Activated CD8-positive, alpha-beta memory T cell treated with anti-CD3 and anti-CD28 coated beads, Interleukin-2, amount 10 ng/mL, durations not matched to agents 7 days and 5 days (primary cell): ENCODE measurements at regions not wholly inside any gene's neighbourhood (a gene's known extent, or its start where the extent isn't known, plus 50 kb on each side); places are given as distances from the start of the nearest gene placed in this dataset.
"Not testable (repeated sequence)": the region's sequence is repeated elsewhere in the genome, so short reads cannot be mapped to it uniquely, and the experiment has no call there.

ENCODE experiments used
- ATAC-seq: fragments of 150-1000 bp; cut with Tn5 transposase; one replicate; pipeline ENCODE4 v1.10.0; 2021; ENCODE audit warnings: moderate library complexity
- CTCF ChIA-PET: fragments of 350-600 bp; sonication (Branson Sonifier 250); formaldehyde crosslinking; loops from one replicate; lab custom pipeline; 2021; ENCODE audit warnings: antibody characterized with exemption; lab: Charles Lee
- DNase-seq: peaks from one replicate; pipeline ENCODE4 v3.0.0-alpha.2; 2020
- H3K27ac Mint-ChIP-seq: one replicate; pipeline ENCODE4 v1.8.0; 2021; ENCODE audit warnings: mild to moderate bottlenecking, mixed read lengths
- H3K27me3 Mint-ChIP-seq: one replicate; pipeline ENCODE4 v1.8.0; 2021; ENCODE audit warnings: mixed read lengths
- H3K36me3 Mint-ChIP-seq: one replicate; pipeline ENCODE4 v1.8.0; 2021; ENCODE audit warnings: mild to moderate bottlenecking, mixed read lengths
- H3K4me1 Mint-ChIP-seq: one replicate; pipeline ENCODE4 v1.8.0; 2021; ENCODE audit warnings: mixed read lengths
- H3K4me3 Mint-ChIP-seq: one replicate; pipeline ENCODE4 v1.8.0; 2021; ENCODE audit warnings: mild to moderate bottlenecking, moderate library complexity, mixed read lengths
- H3K9me3 Mint-ChIP-seq: one replicate; pipeline ENCODE4 v1.8.0; 2022; ENCODE audit warnings: low read depth, mixed read lengths

DNA sequence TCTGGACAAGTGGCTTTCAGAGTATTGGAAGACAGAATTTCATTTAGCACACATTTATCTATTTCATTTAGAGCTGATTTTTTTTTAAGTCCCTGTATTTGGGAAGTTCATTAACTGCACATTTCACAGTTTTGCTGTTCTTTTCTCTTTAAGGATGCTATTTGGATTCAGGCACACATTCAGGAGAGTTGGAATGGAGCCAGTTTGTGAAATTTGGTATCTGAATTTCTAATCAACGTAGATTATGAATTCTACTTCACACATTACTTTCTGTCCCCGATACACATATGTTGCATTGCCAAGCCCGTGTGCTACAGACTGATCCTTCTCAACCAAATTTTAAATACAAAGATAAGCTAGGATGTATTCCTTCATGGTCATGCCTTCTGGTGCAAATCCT, 503.9 kb downstream of the IRS1 start:
- no peak overlapping the region for H3K4me3 Mint-ChIP-seq

GRCh38 chr2:226295123-226295522, 504.5 kb downstream of the IRS1 start:
- Mint-ChIP-seq H3K36me3 (no peaks in the 10 kb centered on the region), H3K27me3 (peaks cover 13% of the 10 kb centered on the region), H3K4me3 (no peak overlapping the region), H3K4me1 (no peaks in the 10 kb centered on the region), H3K9me3 (peaks cover 1% of the 10 kb centered on the region), H3K27ac (no peak overlapping the region)
- DNase-seq = no peak
- CTCF ChIA-PET = no interaction called here
- no peak for ATAC-seq

More for the DNA sequence above, 503.9 kb downstream of the IRS1 start:
- Mint-ChIP-seq H3K4me1 (no peaks in the 10 kb centered on the region), H3K27me3 (peaks cover 13% of the 10 kb centered on the region), H3K9me3 (peaks cover 1% of the 10 kb centered on the region), H3K27ac (no peak overlapping the region), H3K36me3 (no peaks in the 10 kb centered on the region)
- CTCF ChIA-PET = no interaction called here
- ATAC-seq (no peak), DNase-seq (no peak)

DNA sequence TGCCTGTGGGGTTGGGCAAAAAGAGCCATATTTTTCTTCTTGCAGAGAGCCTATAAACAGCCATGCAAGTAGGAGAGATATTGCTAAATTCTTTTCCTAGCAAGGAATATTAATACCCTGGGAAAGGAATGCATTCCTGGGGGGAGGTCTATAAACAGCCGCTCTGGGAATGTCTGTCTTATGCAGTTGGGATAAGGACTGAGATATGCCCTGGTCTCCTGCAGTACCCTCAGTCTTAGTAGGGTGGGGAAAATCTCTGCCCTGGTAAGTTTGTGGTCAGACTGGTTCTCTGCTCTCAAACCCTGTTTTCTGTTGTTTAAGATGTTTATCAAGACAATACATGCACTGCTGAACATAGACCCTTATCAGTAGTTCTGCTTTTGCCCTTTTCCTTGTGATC, 508.3 kb downstream of the IRS1 start:
- H3K27ac Mint-ChIP-seq, H3K36me3 Mint-ChIP-seq, H3K9me3 Mint-ChIP-seq, ATAC-seq, H3K4me1 Mint-ChIP-seq, H3K4me3 Mint-ChIP-seq, CTCF ChIA-PET, DNase-seq, H3K27me3 Mint-ChIP-seq: not testable (repeated sequence)

GRCh38 chr2:226286916-226287315, 512.7 kb downstream of the IRS1 start:
- no peaks in the 10 kb centered on the region for H3K36me3 Mint-ChIP-seq
- ATAC-seq = no peak
- no peak overlapping the region for H3K27ac Mint-ChIP-seq
- CTCF ChIA-PET = no interaction called here
- no peaks in the 10 kb centered on the region for H3K9me3 Mint-ChIP-seq
- H3K4me3 Mint-ChIP-seq = no peak overlapping the region
- no peaks in the 10 kb centered on the region for H3K4me1 Mint-ChIP-seq
- no peaks in the 10 kb centered on the region for H3K27me3 Mint-ChIP-seq
- DNase-seq = no peak

DNA sequence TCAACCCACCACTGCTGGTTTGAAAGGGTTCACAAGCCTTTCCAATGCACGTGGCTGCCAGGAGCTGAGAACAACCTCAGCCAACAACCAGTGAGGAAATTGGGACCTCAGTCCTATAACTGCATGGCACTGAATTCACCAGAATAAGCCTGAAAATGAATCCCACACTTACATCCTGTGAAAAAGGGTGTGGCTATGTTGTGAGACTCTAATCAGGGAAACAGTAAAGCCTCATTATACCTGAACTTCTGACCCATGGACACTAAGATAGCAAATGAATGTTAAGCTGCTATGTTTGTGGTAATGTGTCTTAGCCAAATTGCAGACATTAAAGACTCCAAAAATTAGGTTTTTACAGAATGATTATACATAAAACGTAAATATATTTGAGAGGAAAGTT, 515.8 kb downstream of the IRS1 start:
- H3K27me3 Mint-ChIP-seq = no peaks in the 10 kb centered on the region
- DNase-seq (no peak), ATAC-seq (no peak)
- CTCF ChIA-PET = no interaction called here
- H3K4me3 Mint-ChIP-seq = no peak overlapping the region
- no peak overlapping the region for H3K27ac Mint-ChIP-seq
- no peaks in the 10 kb centered on the region for H3K36me3 Mint-ChIP-seq
- H3K9me3 Mint-ChIP-seq = no peaks in the 10 kb centered on the region
- H3K4me1 Mint-ChIP-seq = no peaks in the 10 kb centered on the region

DNA sequence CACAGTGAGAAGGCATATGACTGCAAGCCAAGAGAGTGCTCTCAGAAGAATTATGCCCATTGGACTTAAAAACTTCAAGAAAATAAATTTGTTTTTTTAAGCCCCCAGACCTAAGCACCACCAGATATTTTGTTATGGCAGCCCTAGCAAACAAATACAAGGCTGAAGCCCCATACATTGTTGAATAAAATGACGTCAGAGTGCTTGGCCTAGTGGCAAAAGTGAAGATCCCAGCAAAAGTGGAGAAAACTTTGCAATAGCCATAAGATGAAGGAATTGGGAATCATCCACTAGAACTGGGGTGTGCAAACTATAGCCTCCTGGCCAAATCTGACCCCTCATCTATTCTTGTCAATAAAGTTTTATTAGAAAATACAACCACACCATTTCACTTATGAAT, 517.5 kb downstream of the IRS1 start:
- Mint-ChIP-seq H3K36me3 (no peaks in the 10 kb centered on the region), H3K27ac (no peak overlapping the region), H3K9me3 (no peaks in the 10 kb centered on the region), H3K4me3 (no peak overlapping the region), H3K27me3 (no peaks in the 10 kb centered on the region), H3K4me1 (no peaks in the 10 kb centered on the region)
- DNase-seq (no peak), ATAC-seq (no peak)
- CTCF ChIA-PET = no interaction called here

DNA sequence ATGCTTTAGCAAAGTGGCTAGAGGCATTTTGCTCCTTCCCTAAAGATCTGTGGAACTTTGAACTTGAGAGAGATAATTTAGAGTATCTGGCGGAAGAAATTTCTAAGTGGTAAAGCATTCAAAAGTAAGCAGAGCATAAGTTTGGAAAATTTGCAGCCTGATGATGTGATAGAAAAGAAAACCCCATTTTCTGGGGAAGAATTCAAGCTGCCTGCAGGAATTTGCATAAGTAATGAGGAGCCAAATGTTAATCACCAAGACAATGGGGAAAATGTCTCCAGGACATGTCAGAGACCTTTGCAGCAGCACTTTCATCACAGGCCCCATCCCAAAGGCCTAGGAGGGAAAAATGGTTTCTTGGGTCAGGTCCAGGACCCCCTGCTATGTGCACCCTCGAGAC, 519.5 kb downstream of the IRS1 start:
- H3K36me3 Mint-ChIP-seq, CTCF ChIA-PET, DNase-seq, ATAC-seq, H3K27ac Mint-ChIP-seq, H3K9me3 Mint-ChIP-seq, H3K4me1 Mint-ChIP-seq, H3K4me3 Mint-ChIP-seq, H3K27me3 Mint-ChIP-seq: not testable (repeated sequence)

DNA sequence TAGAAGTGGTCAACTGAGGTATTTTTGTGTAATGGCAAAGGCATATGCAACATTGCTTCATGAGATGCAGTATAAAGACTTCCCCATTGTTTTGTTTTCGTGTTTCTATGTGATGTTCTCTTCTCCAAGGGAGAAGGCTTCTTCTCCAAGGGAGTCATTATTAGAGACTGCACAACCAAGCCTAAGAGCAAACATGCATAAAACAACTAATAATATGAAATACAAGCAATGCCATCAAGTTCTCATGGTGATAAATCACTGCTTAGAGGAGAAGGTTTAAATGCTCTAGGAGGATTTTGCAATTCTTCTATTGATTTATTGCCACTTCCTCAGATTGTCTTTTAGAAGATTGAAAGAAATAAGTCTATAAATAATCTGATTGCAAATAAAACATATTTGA, 524.4 kb downstream of the IRS1 start:
- H3K4me3 Mint-ChIP-seq = no peak overlapping the region
- CTCF ChIA-PET = no interaction called here
- H3K36me3 Mint-ChIP-seq = no peaks in the 10 kb centered on the region
- H3K9me3 Mint-ChIP-seq = no peaks in the 10 kb centered on the region
- ATAC-seq = no peak
- no peaks in the 10 kb centered on the region for H3K27me3 Mint-ChIP-seq
- DNase-seq = no peak
- no peak overlapping the region for H3K27ac Mint-ChIP-seq
- H3K4me1 Mint-ChIP-seq = no peaks in the 10 kb centered on the region

DNA sequence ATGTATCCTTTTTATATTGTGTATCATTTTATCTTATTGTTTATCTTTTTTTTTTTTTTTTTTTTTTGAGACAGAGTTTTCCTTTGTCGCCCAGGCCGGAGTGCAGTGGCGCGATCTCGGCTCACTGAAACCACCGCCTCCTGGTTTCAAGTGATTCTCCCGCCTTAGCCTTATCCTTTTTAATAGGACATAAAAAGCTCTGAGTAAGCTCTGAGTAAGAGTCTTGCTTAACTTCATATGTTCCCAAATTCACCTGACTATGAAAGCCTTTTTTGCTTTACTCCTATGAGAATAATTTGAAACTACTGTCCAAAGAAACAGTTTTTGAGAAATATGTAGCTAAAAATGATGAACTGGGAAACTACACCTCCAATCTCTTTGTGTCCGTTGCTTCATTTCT, 525.5 kb downstream of the IRS1 start:
- Mint-ChIP-seq H3K36me3 (no peaks in the 10 kb centered on the region), H3K4me3 (no peak overlapping the region), H3K27ac (no peak overlapping the region), H3K4me1 (no peaks in the 10 kb centered on the region), H3K27me3 (no peaks in the 10 kb centered on the region), H3K9me3 (no peaks in the 10 kb centered on the region)
- DNase-seq (no peak), ATAC-seq (no peak)
- CTCF ChIA-PET = no interaction called here

DNA sequence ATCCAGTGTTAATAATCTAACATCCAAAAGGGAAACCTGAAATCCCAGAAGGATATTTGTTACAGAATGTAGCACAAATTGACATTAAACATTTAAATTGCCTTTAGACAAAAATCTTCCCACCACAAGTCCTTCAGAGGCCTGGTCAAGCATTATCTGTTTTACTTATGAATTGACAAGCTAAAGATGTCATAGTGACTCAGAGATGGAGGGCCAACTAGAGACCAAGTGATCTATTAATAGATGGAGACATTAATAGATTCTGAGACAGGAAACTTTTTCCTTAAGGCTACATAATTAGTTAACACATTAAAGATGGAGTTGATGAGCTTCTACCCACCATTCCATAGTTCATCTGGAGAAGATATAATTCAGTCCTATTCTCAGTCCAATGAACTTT, 526.2 kb downstream of the IRS1 start:
- Mint-ChIP-seq H3K27ac (no peak overlapping the region), H3K4me1 (no peaks in the 10 kb centered on the region), H3K4me3 (no peak overlapping the region), H3K36me3 (no peaks in the 10 kb centered on the region), H3K27me3 (no peaks in the 10 kb centered on the region), H3K9me3 (no peaks in the 10 kb centered on the region)
- ATAC-seq (no peak), DNase-seq (no peak)
- CTCF ChIA-PET = no interaction called here

GRCh38 chr2:226272435-226272834, 527.2 kb downstream of the IRS1 start:
- no peaks in the 10 kb centered on the region for H3K9me3 Mint-ChIP-seq
- no peaks in the 10 kb centered on the region for H3K36me3 Mint-ChIP-seq
- no peak overlapping the region for H3K4me3 Mint-ChIP-seq
- ATAC-seq (no peak), DNase-seq (no peak)
- H3K4me1 Mint-ChIP-seq = no peaks in the 10 kb centered on the region
- no peaks in the 10 kb centered on the region for H3K27me3 Mint-ChIP-seq
- no peak overlapping the region for H3K27ac Mint-ChIP-seq
- CTCF ChIA-PET = no interaction called here

DNA sequence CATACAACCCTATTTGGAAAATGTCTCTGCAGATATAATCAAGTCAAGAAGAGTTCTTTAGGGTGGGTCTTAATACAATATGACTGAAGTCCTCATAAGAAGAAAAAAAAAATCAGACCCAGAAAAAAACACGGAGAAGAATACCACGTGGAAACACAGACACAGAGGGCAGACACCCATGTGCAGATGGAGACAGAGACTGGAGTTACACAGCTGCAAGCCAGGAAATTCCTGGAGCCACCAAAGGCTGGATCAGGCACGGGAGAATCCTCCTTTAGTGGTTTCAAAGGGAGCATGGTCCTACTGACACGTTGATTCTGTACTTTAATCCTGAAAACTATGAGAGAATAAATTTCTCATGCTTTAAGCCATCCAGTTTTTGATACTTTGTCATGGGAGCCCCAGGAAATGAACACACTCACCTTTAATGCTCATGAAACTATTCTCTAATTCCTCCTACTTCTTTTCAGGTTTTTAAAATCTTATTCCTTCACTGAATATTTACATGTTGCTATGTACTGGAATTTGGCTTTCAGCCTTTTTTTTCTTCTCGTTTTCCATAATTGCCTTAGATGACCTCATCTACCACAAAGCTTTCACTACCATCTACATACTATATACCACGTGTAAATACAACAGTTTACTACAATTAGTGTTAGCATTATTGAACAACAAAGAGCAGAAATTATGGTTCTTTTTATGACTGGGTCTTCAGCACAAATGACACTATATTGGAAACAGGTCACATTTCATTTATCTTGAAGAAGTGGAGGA, 529.1 kb downstream of the IRS1 start:
- no peaks in the 10 kb centered on the region for H3K9me3 Mint-ChIP-seq
- H3K36me3 Mint-ChIP-seq = no peaks in the 10 kb centered on the region
- no peaks in the 10 kb centered on the region for H3K4me1 Mint-ChIP-seq
- no peaks in the 10 kb centered on the region for H3K27me3 Mint-ChIP-seq
- DNase-seq (no peak), ATAC-seq (no peak)
- no peak overlapping the region for H3K27ac Mint-ChIP-seq
- CTCF ChIA-PET = no interaction called here
- H3K4me3 Mint-ChIP-seq = no peak overlapping the region

- no peaks in the 10 kb centered on the region for H3K4me1 Mint-ChIP-seq
- no peaks in the 10 kb centered on the region for H3K9me3 Mint-ChIP-seq
- no peaks in the 10 kb centered on the region for H3K36me3 Mint-ChIP-seq
These were observed 531.9 kb downstream of the IRS1 start for GRCh38 chr2:226267516-226268289.

DNA sequence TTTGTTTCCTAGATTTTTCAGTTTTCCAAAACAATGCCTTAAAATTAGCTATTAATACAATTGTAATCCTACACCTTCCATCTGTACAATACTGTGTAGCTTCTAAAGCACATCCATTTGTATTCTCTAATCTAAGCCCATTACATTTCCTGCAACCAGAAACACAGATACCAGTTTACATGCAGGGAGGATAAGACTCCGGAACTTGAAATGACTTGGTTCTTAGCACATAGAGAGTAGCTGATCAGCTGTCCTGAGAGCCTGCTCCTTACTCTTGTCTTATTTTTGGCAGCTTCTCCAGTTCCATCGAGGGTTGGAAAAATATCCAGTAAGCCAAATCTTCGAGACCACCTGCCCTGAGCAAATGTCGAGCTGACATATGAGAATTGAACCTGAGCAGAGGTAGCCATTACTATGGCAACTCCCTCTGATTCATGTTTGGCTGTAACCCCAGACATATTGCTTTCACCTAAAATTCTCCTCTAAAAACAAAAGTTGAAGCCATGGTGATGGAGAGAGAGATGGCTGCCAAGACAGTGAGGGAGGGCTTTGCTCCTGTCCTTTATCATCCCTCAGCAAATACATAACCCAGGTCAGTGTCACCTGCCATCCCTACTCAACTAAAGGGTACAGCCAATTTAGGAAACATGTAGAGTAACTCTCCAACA, 542.8 kb downstream of the IRS1 start:
- Mint-ChIP-seq H3K27ac (no peak overlapping the region), H3K36me3 (no peaks in the 10 kb centered on the region), H3K4me3 (no peak overlapping the region), H3K4me1 (no peaks in the 10 kb centered on the region), H3K9me3 (no peaks in the 10 kb centered on the region), H3K27me3 (no peaks in the 10 kb centered on the region)
- DNase-seq (no peak), ATAC-seq (no peak)
- CTCF ChIA-PET = no interaction called here

More at GRCh38 chr2:226267516-226268289, 531.9 kb downstream of the IRS1 start:
- ATAC-seq (no peak), DNase-seq (no peak)
- CTCF ChIA-PET = no interaction called here
- Mint-ChIP-seq H3K27me3 (no peaks in the 10 kb centered on the region), H3K27ac (no peak overlapping the region), H3K4me3 (no peak overlapping the region)
